Body of pancreas (tissue), 4 donors: ENCODE measurements at regions not wholly inside any gene's neighbourhood (a gene's known extent, or its start where the extent isn't known, plus 50 kb on each side); places are given as distances from the start of the nearest gene placed in this dataset.

Experiments used
- ATAC-seq: fragments of 150-250 bp; one replicate; pipeline ENCODE4 v1.9.1; 2016
- DNase-seq, 4 donors: peaks; one replicate each; pipeline ENCODE4 v3.0.0-alpha.2; 2019
- H3K27ac ChIP-seq, 4 donors: fragments of 200-600 bp; sonication (generic); 1 replicate in 3 of 4; 2 replicates in 1 of 4; pipeline versions ENCODE4 v1.5.1 to v1.6.1; 2016 to 2019; ENCODE audit warnings: mild to moderate bottlenecking in 1 of 4, mixed read lengths in 1 of 4, moderate library complexity in 1 of 4
- H3K27me3 ChIP-seq, 2 donors: fragments of 200-600 bp; sonication (generic); one replicate each; pipeline ENCODE4 v1.6.0; 2016; ENCODE audit warnings: mild to moderate bottlenecking in 1 of 2
- H3K36me3 ChIP-seq, 2 donors: fragments of 200-600 bp; sonication (generic); replicated peaks in 1 of 2; 2 replicates each; pipeline ENCODE4 v1.5.1; 2016; ENCODE audit warnings: low read depth in 2 of 2; ENCODE audit not compliant: insufficient read depth in 1 of 2
- H3K4me1 ChIP-seq: fragments of 200-600 bp; sonication (generic); one replicate; pipeline ENCODE4 v1.6.0; 2016
- H3K4me3 ChIP-seq, 2 donors: fragments of 200-600 bp; sonication (generic); 1 replicate in 1 of 2; 2 replicates in 1 of 2; pipeline ENCODE4 v1.5.1; 2016 to 2019
- H3K9me3 ChIP-seq, 3 donors: fragments of 200-600 bp; sonication (generic); 1 replicate in 2 of 3; 2 replicates in 1 of 3; pipeline ENCODE4 v1.5.1; 2016
- POLR2A ChIP-seq, 3 donors: fragments of 450-650 bp; IDR thresholded peaks; one replicate each; pipeline ENCODE4 v1.6.1; 2016; ENCODE audit warnings: antibody characterized with exemption in 3 of 3, mild to moderate bottlenecking in 2 of 3
- WGBS, 2 donors: methylation state at CpG; one replicate each; pipeline ENCODE4 v1.1.5; 2017; 5-methylcytosine and 5-hydroxymethylcytosine counted together
- intact Hi-C: fragments of 100-400 bp; cut with DNase I; formaldehyde crosslinking; loops from one replicate; pipeline ENCODE4 v1.15.1; 2023
- TF ChIP-seq, protein P1 (sequence below), 7 experiments: fragments of 450-650 bp in 4 of 7; fragments of 200-600 bp in 3 of 7; sonication (generic) in 3 of 7; IDR thresholded peaks; one replicate each; pipeline ENCODE4 v1.5.1; 2016 to 2019; ENCODE audit warnings: antibody characterized with exemption in 7 of 7

DNA sequence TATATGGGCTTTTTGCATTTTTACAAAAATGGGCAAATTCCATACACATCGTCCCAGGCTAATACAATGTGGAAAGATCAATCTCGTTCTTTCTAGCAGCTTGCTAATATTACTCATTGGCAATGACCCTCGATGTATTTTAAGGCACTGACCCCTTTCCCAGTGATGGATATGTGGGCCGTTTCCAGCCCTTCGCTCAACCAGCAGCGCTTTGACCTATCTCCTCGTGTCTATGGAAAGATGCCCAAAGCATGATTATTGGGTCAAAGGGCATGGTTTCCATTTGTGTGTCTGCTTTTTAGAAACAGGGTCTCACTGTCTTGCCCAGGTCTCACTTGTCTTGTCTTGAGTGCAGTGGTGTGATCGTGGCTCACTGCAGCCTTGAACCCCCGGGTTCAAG, 273.8 kb downstream of the MRTFB start:
- DNase-seq (no peak), ATAC-seq (no peak)
- Histone ChIP-seq H3K27me3 (no peaks in the 10 kb centered on the region), H3K4me3 (no peak overlapping the region), H3K4me1 (no peaks in the 10 kb centered on the region), H3K27ac (no peak overlapping the region), H3K9me3 (no peaks in the 10 kb centered on the region), H3K36me3 (no peaks in the 10 kb centered on the region)
- 85 to 88% methylated on average over 9 of the region's 9 CpGs for WGBS, 2 donors
- intact Hi-C loops = no loop called here
- TF ChIP-seq, protein P1, sequence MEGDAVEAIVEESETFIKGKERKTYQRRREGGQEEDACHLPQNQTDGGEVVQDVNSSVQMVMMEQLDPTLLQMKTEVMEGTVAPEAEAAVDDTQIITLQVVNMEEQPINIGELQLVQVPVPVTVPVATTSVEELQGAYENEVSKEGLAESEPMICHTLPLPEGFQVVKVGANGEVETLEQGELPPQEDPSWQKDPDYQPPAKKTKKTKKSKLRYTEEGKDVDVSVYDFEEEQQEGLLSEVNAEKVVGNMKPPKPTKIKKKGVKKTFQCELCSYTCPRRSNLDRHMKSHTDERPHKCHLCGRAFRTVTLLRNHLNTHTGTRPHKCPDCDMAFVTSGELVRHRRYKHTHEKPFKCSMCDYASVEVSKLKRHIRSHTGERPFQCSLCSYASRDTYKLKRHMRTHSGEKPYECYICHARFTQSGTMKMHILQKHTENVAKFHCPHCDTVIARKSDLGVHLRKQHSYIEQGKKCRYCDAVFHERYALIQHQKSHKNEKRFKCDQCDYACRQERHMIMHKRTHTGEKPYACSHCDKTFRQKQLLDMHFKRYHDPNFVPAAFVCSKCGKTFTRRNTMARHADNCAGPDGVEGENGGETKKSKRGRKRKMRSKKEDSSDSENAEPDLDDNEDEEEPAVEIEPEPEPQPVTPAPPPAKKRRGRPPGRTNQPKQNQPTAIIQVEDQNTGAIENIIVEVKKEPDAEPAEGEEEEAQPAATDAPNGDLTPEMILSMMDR (IDR thresholded peaks at IDR 0.05) = no peak
- no peak for TF ChIP-seq POLR2A (IDR thresholded peaks at IDR 0.05)

DNA sequence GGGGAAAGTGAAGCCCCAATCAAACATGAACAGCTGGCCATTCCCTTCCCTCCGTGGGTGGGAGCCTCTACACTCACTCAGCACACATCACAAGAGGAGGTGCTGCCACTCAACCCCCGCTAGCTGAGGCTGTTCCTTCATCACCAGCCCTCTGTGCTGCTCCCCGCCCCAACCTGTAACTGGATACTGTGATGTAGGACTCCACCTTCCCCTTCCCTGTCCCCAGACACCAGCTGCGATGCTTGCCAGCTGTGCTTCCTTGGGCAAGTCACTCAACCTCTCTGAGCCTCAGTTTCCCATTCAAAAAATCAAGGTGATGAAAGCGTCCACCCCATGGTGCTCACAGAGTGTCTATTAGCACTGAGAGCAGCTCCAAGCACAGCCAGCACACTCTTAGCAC, 273.2 kb downstream of the MRTFB start:
- Histone ChIP-seq H3K4me1 (no peaks in the 10 kb centered on the region), H3K27ac (no peak overlapping the region), H3K36me3 (no peaks in the 10 kb centered on the region), H3K27me3 (no peaks in the 10 kb centered on the region), H3K4me3 (no peak overlapping the region), H3K9me3 (no peaks in the 10 kb centered on the region)
- no peak for DNase-seq
- WGBS, 2 donors = 85 to 86% methylated on average over 4 to 5 of the region's 5 CpGs
- no peak for ATAC-seq
- no peak for TF ChIP-seq POLR2A (IDR thresholded peaks at IDR 0.05)
- TF ChIP-seq, protein P1 (IDR thresholded peaks at IDR 0.05) = no peak
- intact Hi-C loops = no loop called here

DNA sequence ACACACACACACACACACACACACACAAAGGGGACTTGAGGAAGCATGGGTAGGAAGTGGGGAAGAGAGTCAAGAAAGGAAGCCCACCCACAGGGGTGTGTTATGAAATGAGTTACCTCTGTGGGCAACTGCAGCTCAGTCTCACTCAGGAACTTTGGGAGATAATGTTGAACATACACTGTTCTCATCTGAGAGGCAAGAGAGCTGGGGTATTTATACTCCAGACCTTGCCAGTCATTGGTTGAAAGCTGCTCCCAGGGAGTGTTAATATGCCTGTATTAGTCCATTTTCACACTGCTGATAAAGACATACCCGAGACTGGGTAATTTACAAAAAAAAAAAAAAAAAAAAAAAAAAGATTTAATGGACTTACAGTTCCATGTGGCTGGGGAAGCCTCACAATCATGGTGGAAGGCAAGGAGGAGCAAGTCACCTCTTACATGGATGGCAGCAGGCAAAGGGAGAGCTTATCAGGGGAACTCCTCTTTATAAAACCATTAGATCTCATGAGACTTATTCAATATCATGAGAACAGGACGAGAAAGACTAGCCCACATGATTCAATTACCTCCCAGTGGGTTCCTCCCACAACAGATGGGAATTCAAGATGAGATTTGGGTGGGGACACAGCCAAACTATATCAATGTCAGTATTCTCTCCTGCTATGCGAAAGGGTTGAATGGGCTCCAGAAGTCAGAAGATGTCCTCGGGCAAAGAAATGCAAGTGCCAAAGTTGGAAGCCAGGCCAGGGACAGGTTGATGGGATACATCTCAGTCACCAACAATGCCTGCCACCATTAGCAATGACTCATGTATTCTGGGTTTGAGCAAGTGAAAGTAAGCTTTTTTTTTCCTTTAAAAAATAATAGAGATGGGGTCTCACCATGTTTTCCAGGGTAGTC, 270.5 kb downstream of the MRTFB start:
- Histone ChIP-seq H3K27me3 (no peaks in the 10 kb centered on the region), H3K27ac (no peak overlapping the region), H3K36me3 (no peaks in the 10 kb centered on the region), H3K9me3 (no peaks in the 10 kb centered on the region), H3K4me3 (no peak overlapping the region), H3K4me1 (peaks cover 6% of the 10 kb centered on the region)
- no peak for DNase-seq
- 87 to 92% methylated on average over 4 of the region's 4 CpGs for WGBS, 2 donors
- intact Hi-C loops = no loop called here
- TF ChIP-seq POLR2A (IDR thresholded peaks at IDR 0.05) = no peak
- TF ChIP-seq, protein P1 (IDR thresholded peaks at IDR 0.05) = no peak
- ATAC-seq = no peak

GRCh38 chr16:14339694-14340093, 268.6 kb downstream of the MRTFB start:
- ATAC-seq (no peak), DNase-seq (no peak)
- Histone ChIP-seq H3K4me3 (no peak overlapping the region), H3K36me3 (no peaks in the 10 kb centered on the region), H3K9me3 (no peaks in the 10 kb centered on the region), H3K4me1 (peaks cover 6% of the 10 kb centered on the region), H3K27ac (no peak overlapping the region), H3K27me3 (no peaks in the 10 kb centered on the region)
- WGBS, 2 donors = 89 to 96% methylated on average over 2 of the region's 2 CpGs
- no peak for TF ChIP-seq POLR2A (IDR thresholded peaks at IDR 0.05)
- TF ChIP-seq, protein P1 (IDR thresholded peaks at IDR 0.05) = no peak
- intact Hi-C loops = no loop called here

DNA sequence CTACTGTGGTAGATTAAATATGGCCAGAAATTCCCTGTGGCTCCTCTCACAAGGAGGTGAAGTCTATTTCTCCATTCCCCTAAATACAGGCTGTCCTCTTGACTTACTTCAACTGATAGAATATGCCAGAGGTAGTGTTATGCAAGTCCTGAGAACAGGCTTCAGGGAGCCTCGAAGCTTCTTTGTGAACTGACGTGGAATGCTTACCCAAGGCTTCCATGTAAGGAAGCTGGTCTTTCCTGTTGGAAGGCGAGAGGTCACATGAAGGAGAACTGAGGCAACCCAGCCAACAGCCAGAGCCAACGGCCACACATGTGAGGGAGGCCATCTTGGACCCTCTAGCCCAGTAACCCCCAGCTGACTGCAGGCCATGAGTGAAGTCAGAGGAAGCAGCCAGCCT, 267.9 kb downstream of the MRTFB start:
- H3K4me1 ChIP-seq = peaks cover 6% of the 10 kb centered on the region
- intact Hi-C loops = no loop called here
- DNase-seq (no peak), ATAC-seq (no peak)
- no peak for TF ChIP-seq POLR2A (IDR thresholded peaks at IDR 0.05)
- TF ChIP-seq, protein P1 (IDR thresholded peaks at IDR 0.05) = no peak
- no peak overlapping the region for H3K27ac ChIP-seq
- H3K27me3 ChIP-seq = no peaks in the 10 kb centered on the region
- 91 to 100% methylated on average over 4 of the region's 4 CpGs for WGBS, 2 donors
- H3K9me3 ChIP-seq = no peaks in the 10 kb centered on the region
- H3K36me3 ChIP-seq = no peaks in the 10 kb centered on the region
- H3K4me3 ChIP-seq = no peak overlapping the region
